ENCODE measurements at regions not wholly inside any gene's neighbourhood (a gene's known extent, or its start where the extent isn't known, plus 50 kb on each side); places are given as distances from the start of the nearest gene placed in this dataset.
"Not testable (repeated sequence)": the region's sequence is repeated elsewhere in the genome, so short reads cannot be mapped to it uniquely, and the experiment has no call there.

GRCh38 chr14:22281447-22281874, 307.6 kb downstream of the DAD1 start:
- not testable (repeated sequence) for H2AK5ac ChIP-seq (ENCODE audit: low read depth, low read length); H3K23me2 ChIP-seq (ENCODE audit: low read depth, low read length); H4K5ac ChIP-seq (ENCODE audit: insufficient read length, low read depth, low read length); H2BK15ac ChIP-seq (ENCODE audit: low read length); H4K20me1 ChIP-seq (replicated peaks in 1 of 2; ENCODE audit: control insufficient read depth in 1 of 2, insufficient read depth in 2 of 2, low read length in 2 of 2); H2BK5ac ChIP-seq (ENCODE audit: low read depth, low read length); H3K4ac ChIP-seq (replicated peaks; ENCODE audit: insufficient read length, low read depth, low read length); H3K9ac ChIP-seq (replicated peaks in 1 of 4; ENCODE audit: extremely low read depth in 1 of 4, low read depth in 3 of 4, low read length in 3 of 4); H2BK20ac ChIP-seq (ENCODE audit: low read length); H2AFZ ChIP-seq (ENCODE audit: low read length); H3K27ac ChIP-seq (ENCODE audit: low read depth, low read length); H3K23ac ChIP-seq (ENCODE audit: insufficient read length); H3K79me1 ChIP-seq (ENCODE audit: low read depth, low read length); H3K4me1 ChIP-seq (replicated peaks in 1 of 4; ENCODE audit: control insufficient read depth in 3 of 4, insufficient read depth in 4 of 4, low read length in 3 of 4); H3K18ac ChIP-seq (ENCODE audit: extremely low read depth, low read length); H4K91ac ChIP-seq (replicated peaks; ENCODE audit: insufficient read length, low read length); H3K4me2 ChIP-seq (ENCODE audit: insufficient read depth in 1 of 2, low read depth in 2 of 2, low read length in 2 of 2); H4K8ac ChIP-seq (ENCODE audit: extremely low read depth, insufficient read depth, low read length); H3K36me3 ChIP-seq (ENCODE audit: control insufficient read depth in 2 of 4, insufficient read depth in 4 of 4, low read length in 3 of 4); H3K79me2 ChIP-seq (ENCODE audit: control insufficient read depth in 1 of 2, insufficient read depth in 2 of 2, low read length in 2 of 2); H3K14ac ChIP-seq (ENCODE audit: insufficient read length); FAIRE-seq; H3K27me3 ChIP-seq (replicated peaks in 1 of 4; ENCODE audit: control insufficient read depth in 3 of 4, extremely low read depth in 1 of 4, insufficient read depth in 3 of 4, low read length in 3 of 4); H2BK120ac ChIP-seq (replicated peaks; ENCODE audit: low read depth, low read length); H2BK12ac ChIP-seq (ENCODE audit: low read depth, low read length); H3K9me3 ChIP-seq (ENCODE audit: insufficient read depth in 2 of 2, low read depth in 1 of 2, low read length in 1 of 2); H3K4me3 ChIP-seq (ENCODE audit: extremely low read depth in 1 of 4, insufficient read depth in 2 of 4, low read depth in 3 of 4, low read length in 4 of 4); H3K56ac ChIP-seq (replicated peaks; ENCODE audit: insufficient read length, low read depth, low read length); DNase-seq (ENCODE audit: low read depth in 1 of 2, low spot score in 2 of 2)
- ChIA-PET POLR2A (ENCODE audit: partially characterized antibody) (interaction anchor here (0.6 kb wide), 1 partner anchor 116 kb away, joined by 3 read pairs; no protein-coding TSS in a partner anchor), CTCF (ENCODE audit: partially characterized antibody) (interaction anchor here (0.9 to 1.9 kb wide), 7 partner anchors 11 to 159 kb away, joined by 3 to 5 read pairs (median 3); no protein-coding TSS in a partner anchor)
- 93% methylated on average over 7 of the region's 7 CpGs; no CpG with 5 or more reads in 1 of the 2 experiments for WGBS, 2 experiments (ENCODE audit: extremely low coverage in 1 of 2, insufficient coverage in 1 of 2, insufficient read length in 1 of 2, insufficient replicate concordance in 2 of 2, low coverage in 1 of 2, low lambda C conversion rate in 2 of 2, missing lambda C conversion rate in 1 of 2)
